Esophagus (tissue), 2 donors: ENCODE measurements at regions not wholly inside any gene's neighbourhood (a gene's known extent, or its start where the extent isn't known, plus 50 kb on each side); places are given as distances from the start of the nearest gene placed in this dataset.

Experiments
- H3K27ac ChIP-seq, 2 donors: one replicate each; pipeline ENCODE4 v1.5.1; 2013; ENCODE audit warnings: low read depth in 2 of 2, mild to moderate bottlenecking in 2 of 2, inconsistent platforms in 1 of 2, low read length in 1 of 2, moderate library complexity in 1 of 2
- H3K27me3 ChIP-seq, 2 donors: one replicate each; pipeline ENCODE4 v1.6.1; 2013; ENCODE audit warnings: low read length in 2 of 2, control low read depth in 1 of 2, mild to moderate bottlenecking in 1 of 2; ENCODE audit not compliant: insufficient read depth in 2 of 2, control insufficient read depth in 1 of 2
- H3K36me3 ChIP-seq, 2 donors: one replicate each; pipeline ENCODE4 v1.6.1; 2013; ENCODE audit warnings: low read length in 1 of 2; ENCODE audit not compliant: control insufficient read depth in 2 of 2, insufficient read depth in 2 of 2
- H3K4me1 ChIP-seq, 2 donors: one replicate each; pipeline ENCODE4 v1.6.1; 2013; ENCODE audit warnings: low read length in 1 of 2; ENCODE audit not compliant: control insufficient read depth in 2 of 2, insufficient read depth in 2 of 2
- H3K4me3 ChIP-seq, 2 donors: one replicate each; pipeline ENCODE4 v1.5.1; 2013; ENCODE audit warnings: low read length in 2 of 2, mild to moderate bottlenecking in 2 of 2, low read depth in 1 of 2, moderate library complexity in 1 of 2
- H3K9me3 ChIP-seq, 2 donors: one replicate each; pipeline ENCODE4 v1.6.1; 2013; ENCODE audit warnings: mild to moderate bottlenecking in 2 of 2, low read depth in 1 of 2, low read length in 1 of 2, moderate library complexity in 1 of 2; ENCODE audit not compliant: control insufficient read depth in 2 of 2, insufficient read depth in 1 of 2
- WGBS, 2 donors: extraction: QIAGEN DNeasy Blood & Tissue Kit; methylation state at CpG; one replicate each; pipeline ENCODE4 v1.1.7; 2013; 5-methylcytosine and 5-hydroxymethylcytosine counted together
- donor health status: healthy with polysubstance abuse.
- donor health status: Bipolar disorder and iron deficiency.

DNA sequence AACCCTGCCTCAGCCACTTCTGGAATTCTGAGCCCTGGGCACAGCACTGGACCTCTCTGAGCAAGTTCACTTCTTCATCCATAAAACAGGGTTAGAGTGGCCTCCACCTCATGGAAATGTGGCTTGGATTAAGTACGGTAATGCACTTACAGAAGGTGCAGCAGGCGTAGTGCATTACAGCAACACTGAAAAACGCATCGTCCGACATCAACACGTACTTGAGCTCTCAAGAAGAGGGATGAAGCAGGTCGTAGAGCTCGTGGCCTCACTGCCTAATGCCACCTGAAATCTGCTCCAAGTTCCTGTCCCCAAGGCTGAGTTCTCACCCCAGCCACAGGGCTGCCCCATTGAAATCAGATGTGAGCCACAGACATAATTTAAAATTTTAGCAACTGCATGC, 650.1 kb downstream of the NPHP4 start:
- H3K4me3 ChIP-seq = no peak overlapping the region
- no peaks in the 10 kb centered on the region for H3K27me3 ChIP-seq
- WGBS, 2 donors = 81 to 87% methylated on average over 8 of the region's 8 CpGs
- peaks cover 0 to 4% of the 10 kb centered on the region in 2 donors for H3K9me3 ChIP-seq
- H3K36me3 ChIP-seq = no peaks in the 10 kb centered on the region
- no peak overlapping the region for H3K27ac ChIP-seq
- no peaks in the 10 kb centered on the region for H3K4me1 ChIP-seq

- H3K27me3 ChIP-seq = no peaks in the 10 kb centered on the region
- H3K36me3 ChIP-seq = no peaks in the 10 kb centered on the region
- WGBS, 2 donors = 51 to 69% methylated on average over 3 of the region's 3 CpGs
- peaks cover 0 to 4% of the 10 kb centered on the region in 2 donors for H3K9me3 ChIP-seq
- no peak overlapping the region for H3K27ac ChIP-seq
- H3K4me3 ChIP-seq = no peak overlapping the region
- no peaks in the 10 kb centered on the region for H3K4me1 ChIP-seq
Observed at GRCh38 chr1:5341471-5341870, 650.8 kb downstream of the NPHP4 start.

DNA sequence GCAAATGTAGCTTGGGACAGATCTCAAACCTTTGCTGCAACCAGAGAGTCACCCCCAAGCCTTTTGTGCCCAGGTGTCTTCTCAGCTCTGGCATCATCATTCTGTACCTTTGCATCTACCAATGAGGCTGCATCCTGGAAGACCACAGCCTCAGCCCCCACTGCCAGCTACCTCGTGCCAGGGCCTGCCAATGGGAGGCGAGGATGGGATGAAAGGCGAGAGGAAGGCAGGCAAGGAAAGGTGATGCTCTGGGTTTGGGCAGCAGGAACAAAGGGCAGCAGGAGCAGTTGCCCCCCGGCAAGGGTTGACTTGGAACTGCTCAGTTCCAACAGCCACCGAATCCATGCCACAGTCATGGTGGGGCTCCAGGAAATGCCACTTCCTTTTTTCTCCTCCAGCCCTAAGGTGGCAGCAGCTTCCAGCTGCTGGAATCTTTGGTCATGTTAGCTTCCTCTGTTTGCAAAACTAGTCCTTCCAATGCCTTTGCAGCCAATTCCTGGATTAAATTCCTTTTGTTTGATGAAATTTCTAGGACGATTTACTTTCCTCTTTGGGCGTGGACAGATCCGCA, 651.6 kb downstream of the NPHP4 start:
- H3K4me1 ChIP-seq = no peaks in the 10 kb centered on the region
- no peaks in the 10 kb centered on the region for H3K36me3 ChIP-seq
- H3K4me3 ChIP-seq = no peak overlapping the region
- peaks cover 0 to 4% of the 10 kb centered on the region in 2 donors for H3K9me3 ChIP-seq
- 74 to 75% methylated on average over 8 of the region's 8 CpGs for WGBS, 2 donors
- H3K27me3 ChIP-seq = no peaks in the 10 kb centered on the region
- no peak overlapping the region for H3K27ac ChIP-seq

DNA sequence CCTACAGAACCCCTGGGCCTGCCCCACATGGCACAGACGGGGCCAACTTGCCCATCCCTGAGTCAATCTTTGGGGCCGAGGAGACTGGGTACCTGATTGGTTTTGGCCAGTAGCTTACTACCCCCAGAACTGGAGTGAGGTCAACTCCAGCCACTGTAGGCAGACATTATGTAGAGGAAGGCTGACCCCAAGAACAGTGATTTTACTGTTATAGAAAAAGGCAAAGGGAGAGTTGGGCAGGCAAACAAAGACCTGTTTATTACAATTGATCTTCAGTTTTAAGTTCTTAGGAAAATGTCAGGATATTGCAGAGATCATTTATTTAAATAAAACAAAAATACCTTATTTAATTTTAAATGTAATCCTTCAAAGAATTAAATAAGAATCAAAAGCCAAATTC, 653.8 kb downstream of the NPHP4 start:
- Histone ChIP-seq H3K4me1 (no peaks in the 10 kb centered on the region), H3K36me3 (no peaks in the 10 kb centered on the region), H3K4me3 (no peak overlapping the region), H3K27me3 (no peaks in the 10 kb centered on the region), H3K9me3 (peaks cover 0 to 4% of the 10 kb centered on the region in 2 donors), H3K27ac (no peak overlapping the region)
- WGBS, 2 donors = 72 to 80% methylated on average over 2 of the region's 2 CpGs

DNA sequence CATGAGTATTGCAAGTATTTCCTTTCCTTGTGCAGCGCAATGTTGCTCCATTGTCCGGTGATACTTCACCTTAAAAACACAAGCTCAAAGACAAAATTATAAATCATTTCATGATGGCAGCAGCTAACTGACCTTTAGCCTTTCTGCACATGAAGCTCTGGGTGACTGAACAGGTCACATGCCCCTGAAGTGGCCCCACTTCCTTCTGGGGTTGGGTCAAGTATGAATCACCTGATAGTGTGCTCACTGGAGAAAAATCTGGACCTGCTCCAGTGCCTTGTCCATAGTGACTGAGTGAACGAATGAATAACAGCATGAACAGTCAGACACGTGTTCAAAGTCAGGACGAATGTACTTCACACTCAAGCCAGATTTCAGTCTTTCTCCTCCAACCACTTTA, 658.9 kb downstream of the NPHP4 start:
- H3K27ac ChIP-seq = no peak overlapping the region
- 56 to 62% methylated on average over 5 of the region's 5 CpGs for WGBS, 2 donors
- H3K27me3 ChIP-seq = no peaks in the 10 kb centered on the region
- H3K36me3 ChIP-seq = no peaks in the 10 kb centered on the region
- H3K4me1 ChIP-seq = no peaks in the 10 kb centered on the region
- no peaks in the 10 kb centered on the region for H3K9me3 ChIP-seq
- H3K4me3 ChIP-seq = no peak overlapping the region

GRCh38 chr1:5331101-5331500, 661.1 kb downstream of the NPHP4 start:
- Histone ChIP-seq H3K27ac (no peak overlapping the region), H3K36me3 (no peaks in the 10 kb centered on the region), H3K27me3 (no peaks in the 10 kb centered on the region), H3K4me1 (no peaks in the 10 kb centered on the region), H3K9me3 (peaks cover 4 to 6% of the 10 kb centered on the region in 2 donors), H3K4me3 (no peak overlapping the region)
- 63 to 79% methylated on average over 3 to 6 of the region's 6 CpGs for WGBS, 2 donors

- Histone ChIP-seq H3K4me1 (no peaks in the 10 kb centered on the region), H3K4me3 (no peak overlapping the region), H3K27ac (no peak overlapping the region), H3K36me3 (no peaks in the 10 kb centered on the region), H3K9me3 (peaks cover 6 to 8% of the 10 kb centered on the region in 2 donors), H3K27me3 (no peaks in the 10 kb centered on the region)
- WGBS, 2 donors = 63 to 71% methylated on average over 6 of the region's 6 CpGs
Observed at GRCh38 chr1:5329068-5329739, 663.0 kb downstream of the NPHP4 start.

DNA sequence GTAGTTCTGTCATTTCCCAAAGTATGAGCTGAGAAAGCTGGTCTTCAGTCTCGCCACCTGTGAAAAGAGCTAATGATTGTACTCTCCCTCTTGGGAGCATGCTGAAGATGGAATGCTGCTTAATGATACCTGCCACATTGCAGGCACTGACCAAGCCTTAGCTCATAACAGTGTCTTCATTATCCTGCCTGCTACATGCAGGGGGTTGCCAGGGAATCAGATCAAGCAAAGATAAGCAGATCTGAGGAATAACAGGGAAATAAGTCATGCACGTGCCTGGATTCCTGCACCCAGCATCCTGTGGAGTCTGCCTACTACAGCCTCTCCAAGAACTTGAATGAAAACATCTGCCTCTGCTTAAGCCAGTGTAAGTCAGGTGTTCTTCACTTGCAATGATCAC, 667.3 kb downstream of the NPHP4 start:
- 66 to 71% methylated on average over 2 of the region's 2 CpGs for WGBS, 2 donors
- Histone ChIP-seq H3K27ac (no peak overlapping the region), H3K4me1 (no peaks in the 10 kb centered on the region), H3K27me3 (no peaks in the 10 kb centered on the region), H3K4me3 (no peak overlapping the region), H3K9me3 (peaks cover 6 to 8% of the 10 kb centered on the region in 2 donors), H3K36me3 (no peaks in the 10 kb centered on the region)

- Histone ChIP-seq H3K4me3 (no peak overlapping the region), H3K4me1 (no peaks in the 10 kb centered on the region), H3K36me3 (no peaks in the 10 kb centered on the region), H3K9me3 (no peaks in the 10 kb centered on the region), H3K27ac (no peak overlapping the region), H3K27me3 (peaks cover 0 to 8% of the 10 kb centered on the region in 2 donors)
- WGBS, 2 donors = 79% methylated on average over 15 of the region's 15 CpGs
Observed at GRCh38 chr1:5318143-5318816, 663.9 kb downstream of the AJAP1 start.
